LNCAP (cell line): ENCODE measurements at regions not wholly inside any gene's neighbourhood (a gene's known extent, or its start where the extent isn't known, plus 50 kb on each side); places are given as distances from the start of the nearest gene placed in this dataset.

Experiments used
- TF ChIP-seq, protein P1 (sequence below): fragments of 450-650 bp; IDR thresholded peaks from 2 replicates; pipeline ENCODE4 v1.5.1; 2017; ENCODE audit warnings: mild to moderate bottlenecking

DNA sequence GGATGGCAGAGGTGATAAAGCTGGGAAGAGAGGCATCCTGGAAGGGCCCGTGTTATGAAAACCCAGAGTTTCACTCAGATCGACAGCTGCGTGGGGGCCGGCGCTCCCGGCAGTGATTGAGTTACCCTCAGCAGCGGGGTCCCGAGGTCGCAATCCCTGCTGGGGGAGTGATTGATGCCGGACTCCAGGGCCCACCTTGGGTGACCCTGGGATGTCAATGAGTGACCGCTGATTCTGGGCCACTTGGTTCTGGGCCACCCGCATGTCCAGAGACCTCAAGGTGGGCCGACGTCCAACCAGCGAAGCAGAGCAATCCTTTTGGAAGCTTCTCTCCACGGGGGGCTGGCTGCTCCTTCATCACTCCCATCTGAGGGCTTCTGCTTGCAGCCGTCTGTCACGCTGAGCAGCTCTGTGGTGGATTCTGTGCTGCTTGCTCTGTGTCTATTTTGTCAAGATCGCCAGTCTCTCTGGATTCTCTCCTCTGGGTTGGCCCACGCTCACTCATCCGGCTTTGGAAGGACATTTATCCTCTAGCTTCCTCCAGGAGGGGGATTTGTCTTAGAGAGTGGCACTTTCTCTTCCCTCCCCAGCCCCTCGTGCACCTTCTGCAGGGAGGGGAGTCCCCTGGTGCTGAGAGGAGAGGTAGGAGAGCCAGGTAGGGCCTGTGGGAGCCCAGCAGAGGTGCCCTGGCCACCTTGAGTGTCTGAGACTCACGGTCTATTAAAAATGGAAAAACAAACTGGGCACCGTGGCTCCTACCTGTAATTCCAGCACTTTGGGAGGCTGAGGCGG is 110.9 kb upstream of the C1orf174 start:
- TF ChIP-seq, protein P1, sequence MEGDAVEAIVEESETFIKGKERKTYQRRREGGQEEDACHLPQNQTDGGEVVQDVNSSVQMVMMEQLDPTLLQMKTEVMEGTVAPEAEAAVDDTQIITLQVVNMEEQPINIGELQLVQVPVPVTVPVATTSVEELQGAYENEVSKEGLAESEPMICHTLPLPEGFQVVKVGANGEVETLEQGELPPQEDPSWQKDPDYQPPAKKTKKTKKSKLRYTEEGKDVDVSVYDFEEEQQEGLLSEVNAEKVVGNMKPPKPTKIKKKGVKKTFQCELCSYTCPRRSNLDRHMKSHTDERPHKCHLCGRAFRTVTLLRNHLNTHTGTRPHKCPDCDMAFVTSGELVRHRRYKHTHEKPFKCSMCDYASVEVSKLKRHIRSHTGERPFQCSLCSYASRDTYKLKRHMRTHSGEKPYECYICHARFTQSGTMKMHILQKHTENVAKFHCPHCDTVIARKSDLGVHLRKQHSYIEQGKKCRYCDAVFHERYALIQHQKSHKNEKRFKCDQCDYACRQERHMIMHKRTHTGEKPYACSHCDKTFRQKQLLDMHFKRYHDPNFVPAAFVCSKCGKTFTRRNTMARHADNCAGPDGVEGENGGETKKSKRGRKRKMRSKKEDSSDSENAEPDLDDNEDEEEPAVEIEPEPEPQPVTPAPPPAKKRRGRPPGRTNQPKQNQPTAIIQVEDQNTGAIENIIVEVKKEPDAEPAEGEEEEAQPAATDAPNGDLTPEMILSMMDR: no peak

DNA sequence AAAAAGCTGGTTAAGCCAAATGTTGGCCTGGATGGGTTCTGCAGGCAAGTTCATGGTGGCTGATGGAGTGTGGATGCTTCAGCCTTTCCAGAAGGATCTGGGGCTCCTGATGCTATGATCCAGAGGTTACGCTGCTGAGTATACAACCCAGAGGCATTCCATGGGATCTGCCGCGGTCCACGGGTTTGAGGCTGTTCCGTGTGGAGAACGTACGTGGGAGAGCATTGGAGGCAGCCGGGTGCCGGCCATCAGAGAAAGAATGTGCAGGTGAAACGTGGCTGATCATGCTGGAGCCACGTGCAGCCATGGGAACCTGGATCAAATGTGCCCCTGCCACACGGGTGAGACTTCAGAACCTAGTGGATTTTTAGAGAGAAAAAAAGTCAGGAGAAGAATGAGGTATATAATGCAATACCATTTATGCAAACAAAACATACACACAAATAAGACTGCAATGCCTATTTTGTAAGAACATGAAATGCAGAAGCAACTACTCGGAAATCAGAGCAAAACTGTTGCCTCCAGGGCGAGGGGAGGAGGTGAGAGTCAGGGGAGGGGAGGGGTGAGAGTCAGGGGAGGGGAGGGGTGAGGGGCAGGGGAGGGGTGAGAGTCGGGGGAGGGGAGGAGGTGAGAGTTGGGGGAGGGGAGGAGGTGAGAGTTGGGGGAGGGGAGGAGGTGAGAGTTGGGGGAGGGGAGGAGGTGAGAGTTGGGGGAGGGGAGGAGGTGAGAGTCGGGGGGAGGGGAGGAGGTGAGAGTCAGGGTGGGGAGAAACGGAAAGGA is 116.5 kb upstream of the C1orf174 start:
- TF ChIP-seq, protein P1: no peak

DNA sequence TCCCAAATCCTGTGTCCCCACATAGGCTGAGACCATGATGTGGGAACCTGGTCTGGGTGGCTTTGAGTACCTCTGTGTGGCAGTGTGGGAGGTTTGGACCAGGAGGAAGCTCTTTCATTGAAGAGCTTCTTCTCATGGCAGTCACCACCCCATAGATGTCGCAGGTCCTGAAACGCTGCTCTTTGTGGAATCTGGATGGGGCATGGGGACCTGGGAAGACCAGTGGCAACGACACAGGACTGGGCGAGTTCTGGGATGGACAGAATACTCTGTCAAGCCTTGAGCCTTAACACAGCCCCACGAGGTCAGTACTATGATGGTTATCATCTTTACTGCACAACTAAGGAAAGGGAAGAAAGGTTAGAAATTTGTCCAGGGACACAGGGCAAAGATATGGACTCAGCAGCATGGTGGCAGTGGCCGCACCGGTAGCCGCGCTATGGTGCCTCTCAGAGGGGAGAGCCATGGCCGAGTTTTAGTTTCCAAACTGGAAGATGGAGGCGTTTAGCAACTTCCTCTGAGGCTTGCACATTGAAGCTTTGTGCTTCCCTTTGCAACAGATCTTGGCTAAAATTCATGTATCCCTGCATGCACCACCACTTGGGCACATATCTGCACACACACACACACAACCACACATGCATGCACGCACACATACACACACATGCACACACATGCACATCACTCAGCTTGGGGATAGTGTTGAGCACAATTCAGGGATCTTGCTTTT is 117.7 kb upstream of the C1orf174 start:
- TF ChIP-seq, protein P1: no peak

DNA sequence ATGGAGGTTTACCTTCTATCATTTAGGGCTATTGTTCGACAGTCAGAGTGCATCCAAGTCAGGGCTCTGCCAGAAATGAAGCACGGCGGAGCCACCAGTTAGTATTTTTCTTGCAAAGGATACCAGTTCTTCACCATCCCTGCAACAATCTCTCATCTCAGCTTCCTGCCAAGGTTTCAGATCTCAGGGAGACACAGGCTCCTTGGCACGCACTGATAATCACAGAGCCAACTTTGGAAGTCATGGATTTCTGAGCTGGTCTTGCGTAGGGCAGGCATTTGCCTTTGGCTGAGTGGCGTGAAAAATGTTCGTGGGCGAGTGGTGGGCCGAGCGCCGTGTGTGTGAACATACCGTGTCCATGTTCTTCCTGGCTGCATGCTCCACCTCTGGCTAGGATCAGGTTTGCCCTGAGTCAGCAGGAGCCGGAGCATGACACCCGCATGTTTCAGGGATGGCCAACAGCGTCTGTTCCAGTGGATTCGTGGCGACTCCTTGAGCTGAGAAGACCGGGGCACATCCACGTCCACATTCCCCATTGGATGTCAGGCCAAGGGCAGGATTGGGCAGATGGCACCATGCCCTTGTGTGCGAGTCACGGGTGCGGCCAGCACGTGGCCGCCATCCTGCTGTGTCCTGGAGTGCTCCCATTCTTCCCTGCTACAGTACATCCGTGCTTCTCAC is 118.5 kb upstream of the C1orf174 start:
- TF ChIP-seq, protein P1: no peak

DNA sequence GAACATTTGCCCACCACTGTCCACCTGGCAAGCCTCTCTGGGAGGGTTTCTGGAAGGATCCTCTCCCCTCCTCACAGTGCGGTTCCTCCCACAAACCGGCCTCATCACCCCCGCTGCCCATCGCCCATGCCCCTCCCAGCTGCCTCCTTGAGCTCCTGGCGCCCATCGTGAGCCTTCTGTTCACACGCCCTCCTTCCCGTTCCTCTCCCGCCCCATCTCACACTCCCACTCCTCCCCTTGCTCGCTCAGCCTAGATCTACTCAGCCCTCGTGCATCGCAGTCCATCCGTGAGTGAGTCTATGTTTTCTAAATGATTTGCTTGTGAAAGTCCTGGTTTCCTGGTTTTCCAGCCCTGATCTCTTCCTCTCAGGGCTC is 119.1 kb upstream of the C1orf174 start:
- TF ChIP-seq, protein P1: no peak

DNA sequence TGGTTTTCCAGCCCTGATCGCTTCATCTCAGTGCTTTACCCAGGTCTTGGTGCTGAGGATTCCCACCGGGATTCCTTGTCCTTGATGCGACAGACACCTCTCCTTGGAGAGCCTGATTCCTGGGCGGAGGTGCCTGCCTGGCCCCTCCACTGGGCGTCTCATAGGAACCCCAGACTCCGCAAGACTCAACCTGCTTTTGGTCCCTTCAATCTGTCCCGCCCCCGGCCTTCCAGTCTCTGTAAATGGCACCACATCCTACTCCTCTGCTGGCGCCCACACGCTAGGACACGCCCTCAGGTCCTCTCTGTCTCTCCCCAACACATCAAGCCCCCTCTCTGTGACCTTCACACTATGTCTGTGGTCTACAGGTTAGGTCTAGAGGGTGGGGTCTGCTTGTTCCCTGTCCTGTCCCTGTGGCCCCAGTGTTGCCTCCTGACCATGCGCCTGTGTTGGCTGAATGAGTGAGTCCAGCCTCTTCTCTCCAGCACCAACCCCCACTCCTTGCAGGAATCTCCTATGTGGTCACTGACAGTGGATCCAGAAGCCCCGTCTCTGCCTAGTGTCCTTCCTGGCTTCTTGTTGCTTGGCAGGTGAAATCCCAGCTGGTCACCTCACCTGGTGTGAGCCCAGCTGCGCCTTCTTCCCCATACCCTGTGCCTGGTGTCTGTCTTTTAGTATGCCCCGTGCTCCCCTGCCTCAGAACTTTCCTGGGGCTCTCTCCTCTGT is 119.7 kb upstream of the C1orf174 start:
- TF ChIP-seq, protein P1: no peak

DNA sequence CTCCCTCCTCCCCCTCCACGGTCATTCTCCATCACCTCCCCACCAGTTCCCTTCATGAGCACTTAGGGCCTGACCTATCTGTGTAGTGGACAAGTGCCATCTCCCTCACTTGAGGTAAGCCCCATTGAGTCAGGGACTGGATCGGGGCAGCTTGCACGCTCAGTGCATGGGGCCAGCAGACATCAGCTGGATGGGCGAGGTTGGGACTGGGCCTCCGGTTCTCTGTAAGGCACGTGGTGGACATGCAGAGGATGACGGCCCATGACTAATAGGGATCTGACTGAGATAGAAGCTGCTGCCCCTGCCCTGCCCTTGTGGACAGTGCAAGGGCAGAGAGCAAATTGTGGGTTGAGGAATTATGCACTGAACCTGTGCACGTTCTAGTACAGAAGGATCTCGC is 120.4 kb upstream of the C1orf174 start:
- TF ChIP-seq, protein P1: no peak
